Stimulated activated CD8-positive, alpha-beta memory T cell treated with anti-CD3 and anti-CD28 coated beads, Interleukin-2, amount 100 ng/mL, for 48 hours (primary cell): ENCODE measurements at regions not wholly inside any gene's neighbourhood (a gene's known extent, or its start where the extent isn't known, plus 50 kb on each side); places are given as distances from the start of the nearest gene placed in this dataset.

Experiments
- DNase-seq, 2 donors: peaks; one replicate each; pipeline ENCODE4 v3.0.0-alpha.2; 2020; ENCODE audit warnings: low read depth in 2 of 2

- DNase-seq: no peak
Measured at GRCh38 chr9:89768650-89769071, 163.8 kb downstream of the GADD45G start.

GRCh38 chr9:89770531-89771174 lies 165.8 kb downstream of the GADD45G start:
- no peak for DNase-seq

GRCh38 chr9:89771205-89771604 lies 166.4 kb downstream of the GADD45G start:
- no peak for DNase-seq

GRCh38 chr9:89773170-89773569 lies 168.4 kb downstream of the GADD45G start:
- DNase-seq: no peak

GRCh38 chr9:89774858-89775370 lies 170.1 kb downstream of the GADD45G start:
- DNase-seq: no peak

GRCh38 chr9:89775641-89776040 lies 170.8 kb downstream of the GADD45G start:
- no peak for DNase-seq

- no peak for DNase-seq
Measured at GRCh38 chr9:89776795-89777525, 172.1 kb downstream of the GADD45G start.

GRCh38 chr9:89777544-89777943 lies 172.7 kb downstream of the GADD45G start:
- no peak for DNase-seq

- DNase-seq: no peak
Measured at GRCh38 chr9:89778100-89779090, 173.6 kb downstream of the GADD45G start.

- no peak for DNase-seq
Measured at GRCh38 chr9:89779405-89780203, 174.8 kb downstream of the GADD45G start.

- DNase-seq: no peak
Measured at GRCh38 chr9:89780959-89781358, 176.1 kb downstream of the GADD45G start.

GRCh38 chr9:89781838-89782540 lies 177.2 kb downstream of the GADD45G start:
- DNase-seq: no peak

GRCh38 chr9:89786655-89787054 lies 181.8 kb downstream of the GADD45G start:
- no peak for DNase-seq

- no peak for DNase-seq
Measured at GRCh38 chr9:89787595-89787994, 182.8 kb downstream of the GADD45G start.

GRCh38 chr9:89788434-89788833 lies 183.6 kb downstream of the GADD45G start:
- no peak for DNase-seq

- no peak for DNase-seq
Measured at GRCh38 chr9:89789922-89790510, 185.2 kb downstream of the GADD45G start.

- no peak for DNase-seq
Measured at GRCh38 chr9:89790542-89791109, 185.8 kb downstream of the GADD45G start.

- no peak for DNase-seq
Measured at GRCh38 chr9:89791754-89792153, 186.9 kb downstream of the GADD45G start.

GRCh38 chr9:89792189-89793123 lies 187.6 kb downstream of the GADD45G start:
- no peak for DNase-seq
